HepG2 (cell line): ENCODE measurements at regions not wholly inside any gene's neighbourhood (a gene's known extent, or its start where the extent isn't known, plus 50 kb on each side); places are given as distances from the start of the nearest gene placed in this dataset.

Experiments
- CBX5 ChIP-seq: sonication (generic); formaldehyde crosslinking; IDR thresholded peaks from 2 replicates; pipeline ENCODE4 v1.4.0; 2020; ENCODE audit warnings: missing genetic modification reagents, borderline replicate concordance
- CHD2 ChIP-seq: IDR thresholded peaks from 2 replicates; pipeline ENCODE4 v1.6.1; 2011; ENCODE audit warnings: low read depth, low read length, improper control_type of control experiment
- CTCF ChIP-seq: sonication (generic); formaldehyde crosslinking; IDR thresholded peaks from 2 replicates; pipeline ENCODE4 v1.5.0; 2020; ENCODE audit warnings: mild to moderate bottlenecking, missing genetic modification reagents, moderate library complexity
- FIP1L1 ChIP-seq: fragments of 200-400 bp; formaldehyde crosslinking; IDR thresholded peaks from 2 replicates; pipeline ENCODE4 v1.6.1; 2018; ENCODE audit warnings: low read depth, mild to moderate bottlenecking, low read length, moderate library complexity, borderline replicate concordance; ENCODE audit not compliant: insufficient read depth
- RAD21 ChIP-seq: fragments of 450-650 bp; formaldehyde crosslinking; IDR thresholded peaks from 2 replicates; pipeline ENCODE4 v1.5.0; 2020; ENCODE audit warnings: mild to moderate bottlenecking
- REST ChIP-seq, 2 experiments: IDR thresholded peaks; 2 replicates each; pipeline ENCODE4 v1.6.1; 2011 to 2012; ENCODE audit warnings: low read length in 2 of 2, borderline replicate concordance in 1 of 2, low read depth in 1 of 2, mild to moderate bottlenecking in 1 of 2, moderate library complexity in 1 of 2
- RFX1 ChIP-seq: fragments of 450-650 bp; IDR thresholded peaks from 2 replicates; pipeline ENCODE4 v1.6.1; 2017
- SAFB2 ChIP-seq: sonication (generic); formaldehyde crosslinking; IDR thresholded peaks from 2 replicates; pipeline ENCODE4 v1.5.1; 2020; ENCODE audit warnings: missing genetic modification reagents, low read depth, mild to moderate bottlenecking, borderline replicate concordance
- SIN3A ChIP-seq: IDR thresholded peaks from 2 replicates; pipeline ENCODE4 v1.6.1; 2011; ENCODE audit warnings: low read depth, mild to moderate bottlenecking, control low read depth, low read length, borderline replicate concordance
- SOX13 ChIP-seq, 3 experiments: fragments of 450-650 bp in 1 of 3; sonication (generic) in 1 of 3; formaldehyde crosslinking in 1 of 3; IDR thresholded peaks in 2 of 3; conservative IDR thresholded peaks in 1 of 3; 2 replicates each; pipeline versions ENCODE4 v1.5.0 to v1.6.1; 2016 to 2020; ENCODE audit warnings: antibody characterized with exemption in 1 of 3, mild to moderate bottlenecking in 1 of 3, missing compliant biosample characterization in 1 of 3, missing genetic modification reagents in 1 of 3, moderate library complexity in 1 of 3
- SOX6 ChIP-seq, 2 experiments: fragments of 450-650 bp in 1 of 2; sonication (generic) in 1 of 2; formaldehyde crosslinking in 1 of 2; IDR thresholded peaks; 2 replicates each; pipeline versions ENCODE4 v1.4.0 to v1.6.1; 2017 to 2020; ENCODE audit warnings: antibody characterized with exemption in 1 of 2, mild to moderate bottlenecking in 1 of 2, missing genetic modification reagents in 1 of 2
- ZBTB34 ChIP-seq: sonication (generic); formaldehyde crosslinking; IDR thresholded peaks from 2 replicates; pipeline ENCODE4 v1.8.0; 2022; ENCODE audit warnings: mild to moderate bottlenecking, missing genetic modification reagents
- ZNF263 ChIP-seq: sonication (generic); formaldehyde crosslinking; IDR thresholded peaks from 2 replicates; pipeline ENCODE4 v1.4.0; 2020; ENCODE audit warnings: missing genetic modification reagents
- ZSCAN29 ChIP-seq: sonication (generic); formaldehyde crosslinking; conservative IDR thresholded peaks from 2 replicates; pipeline ENCODE4 v1.4.0; 2020; ENCODE audit warnings: mild to moderate bottlenecking, missing genetic modification reagents

GRCh38 chr18:37634516-37634915 lies 68.9 kb upstream of the CELF4 start:
- no peak for TF ChIP-seq SIN3A
- TF ChIP-seq ZSCAN29: no peak
- no peak for TF ChIP-seq FIP1L1
- TF ChIP-seq CBX5 (CRISPR knock-in tag): no peak
- TF ChIP-seq RFX1: no peak
- TF ChIP-seq CTCF: no peak
- TF ChIP-seq ZNF263 (CRISPR knock-in tag): no peak
- no peak for TF ChIP-seq SOX13 (IDR thresholded peaks at IDR 0.05)
- no peak for TF ChIP-seq SOX13 (CRISPR knock-in tag; conservative IDR thresholded peaks at IDR 0.05 in 1 of 2, IDR thresholded peaks at IDR 0.05 in 1 of 2)
- TF ChIP-seq RAD21 (CRISPR knock-in tag): no peak
- TF ChIP-seq SOX6 (IDR thresholded peaks at IDR 0.05): no peak
- TF ChIP-seq SOX6 (CRISPR knock-in tag; IDR thresholded peaks at IDR 0.05): no peak
- TF ChIP-seq SAFB2 (CRISPR knock-in tag): no peak
- TF ChIP-seq REST (IDR thresholded peaks at IDR 0.05; ENCODE audit: borderline replicate concordance in 1 of 2, low read depth in 1 of 2, low read length in 2 of 2): no peak
- no peak for TF ChIP-seq CHD2
- TF ChIP-seq ZBTB34 (CRISPR knock-in tag): no peak
